K562 (cell line): ENCODE measurements at regions not wholly inside any gene's neighbourhood (a gene's known extent, or its start where the extent isn't known, plus 50 kb on each side); places are given as distances from the start of the nearest gene placed in this dataset.

ENCODE experiments used
- CTCF ChIP-seq, 3 experiments: IDR thresholded peaks in 2 of 3; conservative IDR thresholded peaks in 1 of 3; 2 replicates each; pipeline ENCODE4 v1.5.1; 2011 to 2012; ENCODE audit warnings: low read length in 3 of 3, mild to moderate bottlenecking in 3 of 3, control low read depth in 2 of 3, improper control_type of control experiment in 1 of 3, inconsistent platforms in 1 of 3, low read depth in 1 of 3, mixed read lengths in 1 of 3, moderate library complexity in 1 of 3; ENCODE audit not compliant: insufficient read depth in 2 of 3
- EGR1 ChIP-seq: fragments of 450-650 bp; conservative IDR thresholded peaks from 2 replicates; pipeline ENCODE4 v1.6.1; 2017; ENCODE audit warnings: mild to moderate bottlenecking
- MEIS2 ChIP-seq: fragments of 450-650 bp; IDR thresholded peaks from 2 replicates; pipeline ENCODE4 v1.6.1; 2014; ENCODE audit warnings: mild to moderate bottlenecking; ENCODE audit not compliant: partially characterized antibody
- MNT ChIP-seq, 2 experiments: fragments of 450-650 bp; conservative IDR thresholded peaks; 2 replicates each; pipeline ENCODE4 v1.6.1; 2017; ENCODE audit warnings: mild to moderate bottlenecking in 2 of 2, moderate library complexity in 2 of 2
- MXI1 ChIP-seq: IDR thresholded peaks from 2 replicates; pipeline ENCODE4 v1.6.1; 2011; ENCODE audit warnings: low read depth, mild to moderate bottlenecking, improper control_type of control experiment, low read length
- SMC3 ChIP-seq: conservative IDR thresholded peaks from 2 replicates; pipeline ENCODE4 v1.6.1; 2011; ENCODE audit warnings: low read depth, low read length, improper control_type of control experiment; ENCODE audit not compliant: insufficient read depth
- STAT5B ChIP-seq: fragments of 250-450 bp; sonication (Bioruptor Pico); IDR thresholded peaks from 2 replicates; pipeline ENCODE4 v1.8.0; 2021; ENCODE audit warnings: mild to moderate bottlenecking, inconsistent platforms
- TCF7 ChIP-seq: sonication (generic); IDR thresholded peaks from 2 replicates; pipeline ENCODE4 v1.6.1; 2016; ENCODE audit warnings: antibody characterized with exemption, borderline replicate concordance
- TCF7L2 ChIP-seq: fragments of 150-350 bp; IDR thresholded peaks from 2 replicates; pipeline ENCODE4 v1.6.1; 2016; ENCODE audit warnings: low read depth, mild to moderate bottlenecking, low read length, moderate library complexity
- TSHZ1 ChIP-seq: fragments of 250-450 bp; sonication (Bioruptor Pico); IDR thresholded peaks from 2 replicates; pipeline ENCODE4 v1.4.0; 2020; ENCODE audit warnings: mild to moderate bottlenecking, moderate library complexity
- ZBTB49 ChIP-seq: sonication (generic); formaldehyde crosslinking; IDR thresholded peaks from 2 replicates; pipeline ENCODE4 v1.8.0; 2022; ENCODE audit warnings: missing genetic modification reagents, mild to moderate bottlenecking, borderline replicate concordance
- ZFP36 ChIP-seq: fragments of 150-350 bp; IDR thresholded peaks from 2 replicates; pipeline ENCODE4 v1.6.1; 2018; ENCODE audit warnings: low read length, low read depth; ENCODE audit not compliant: partially characterized antibody
- ZSCAN29 ChIP-seq: fragments of 450-650 bp; IDR thresholded peaks from 2 replicates; pipeline ENCODE4 v1.6.1; 2017

GRCh38 chr15:46723308-46723707 lies 994.0 kb upstream of the SEMA6D start:
- TF ChIP-seq SMC3 = no peak
- TF ChIP-seq EGR1 = no peak
- TF ChIP-seq TCF7 = no peak
- TF ChIP-seq MEIS2 = no peak
- TF ChIP-seq MNT (conservative IDR thresholded peaks at IDR 0.05) = no peak
- no peak for TF ChIP-seq STAT5B
- TF ChIP-seq ZFP36 = no peak
- no peak for TF ChIP-seq CTCF (IDR thresholded peaks at IDR 0.05 in 2 of 3, conservative IDR thresholded peaks at IDR 0.05 in 1 of 3; ENCODE audit: insufficient read depth in 2 of 3, low read depth in 1 of 3, low read length in 3 of 3)
- no peak for TF ChIP-seq ZSCAN29
- no peak for TF ChIP-seq MXI1
- no peak for TF ChIP-seq TCF7L2
- no peak for TF ChIP-seq ZBTB49
- no peak for TF ChIP-seq TSHZ1 (CRISPR knock-in tag)
